ENCODE measurements at regions not wholly inside any gene's neighbourhood (a gene's known extent, or its start where the extent isn't known, plus 50 kb on each side); places are given as distances from the start of the nearest gene placed in this dataset.

- Histone ChIP-seq H2BK15ac (ENCODE audit: low read depth, low read length) (no peak overlapping the region), H3K14ac (ENCODE audit: insufficient read depth, low read length) (no peak overlapping the region), H3T11ph (ENCODE audit: low read length) (no peak overlapping the region), H2BK120ac (ENCODE audit: low read depth, low read length, poor library complexity, severe bottlenecking) (no peak overlapping the region), H3K4me2 (ENCODE audit: insufficient read depth, insufficient read length, low read length) (no peak overlapping the region), H3K27me3 (ENCODE audit: insufficient read depth, low read length) (no peaks in the 10 kb centered on the region), H2BK20ac (ENCODE audit: low read depth, low read length, poor library complexity, severe bottlenecking) (no peak overlapping the region), H3K18ac (ENCODE audit: insufficient read length, low read depth, low read length) (no peak overlapping the region), H4K8ac (replicated peaks; ENCODE audit: insufficient read length, low read depth, low read length) (no peak overlapping the region), H3K23ac (ENCODE audit: insufficient read length, low read depth, low read length) (no peak overlapping the region), H4K91ac (ENCODE audit: insufficient read length, low read depth, low read length) (no peak overlapping the region), H3K4ac (ENCODE audit: low read depth, low read length) (no peak overlapping the region), H2AK5ac (ENCODE audit: insufficient read length, low read length) (no peak overlapping the region), H3K56ac (ENCODE audit: insufficient read length, low read depth, low read length) (no peak overlapping the region), H3K23me2 (ENCODE audit: insufficient read length, low read depth, low read length, poor library complexity, severe bottlenecking) (no peaks in the 10 kb centered on the region), H2AFZ (ENCODE audit: low read length) (no peak overlapping the region), H4K20me1 (ENCODE audit: control insufficient read depth, insufficient read depth, insufficient read length) (no peaks in the 10 kb centered on the region), H4K5ac (ENCODE audit: insufficient read length, low read depth, low read length) (no peak overlapping the region), H3K27ac (ENCODE audit: insufficient read length, low read depth, low read length) (no peak overlapping the region), H3K9ac (ENCODE audit: extremely low read depth, insufficient read length, low read length) (no peak overlapping the region), H3K9me3 (ENCODE audit: control insufficient read depth, low read depth, low read length) (no peaks in the 10 kb centered on the region), H3K79me2 (ENCODE audit: insufficient read depth, low read length) (no peaks in the 10 kb centered on the region), H2BK5ac (ENCODE audit: insufficient read length, low read length) (no peak overlapping the region), H3K4me1 (ENCODE audit: insufficient read depth, low read length) (no peaks in the 10 kb centered on the region), H2BK12ac (ENCODE audit: insufficient read length, low read depth, low read length) (no peak overlapping the region), H3K79me1 (ENCODE audit: insufficient read depth, low read depth, low read length, poor library complexity, severe bottlenecking) (no peaks in the 10 kb centered on the region)
- no peaks in the 10 kb centered on the region for H3K27me3 Mint-ChIP-seq (ENCODE audit: low read depth)
- no peak for DNase-seq
- peaks cover 0 to 2% of the 10 kb centered on the region in 2 experiments; a peak in 2 of 5 replicates for H3K9me3 Mint-ChIP-seq
- no peak overlapping the region for H3K27ac Mint-ChIP-seq
- H3K4me3 Mint-ChIP-seq: no peak overlapping the region
- H3K36me3 Mint-ChIP-seq (ENCODE audit: insufficient read depth in 1 of 3, low read depth in 3 of 3): no peaks in the 10 kb centered on the region; a peak in 1 of 7 replicates
- no peaks in the 10 kb centered on the region for H3K4me1 Mint-ChIP-seq
- TF ChIP-seq CTCF (conservative IDR thresholded peaks at IDR 0.05): no peak
- WGBS (ENCODE audit: extremely low coverage, insufficient read length, low lambda C conversion rate): no CpG with 5 or more reads among the region's 3 CpGs
Measured at GRCh38 chr4:31964685-31965084, 1244.5 kb downstream of the PCDH7 start.

Data from H9 (cell line).